ENCODE measurements at regions not wholly inside any gene's neighbourhood (a gene's known extent, or its start where the extent isn't known, plus 50 kb on each side); places are given as distances from the start of the nearest gene placed in this dataset.

DNA sequence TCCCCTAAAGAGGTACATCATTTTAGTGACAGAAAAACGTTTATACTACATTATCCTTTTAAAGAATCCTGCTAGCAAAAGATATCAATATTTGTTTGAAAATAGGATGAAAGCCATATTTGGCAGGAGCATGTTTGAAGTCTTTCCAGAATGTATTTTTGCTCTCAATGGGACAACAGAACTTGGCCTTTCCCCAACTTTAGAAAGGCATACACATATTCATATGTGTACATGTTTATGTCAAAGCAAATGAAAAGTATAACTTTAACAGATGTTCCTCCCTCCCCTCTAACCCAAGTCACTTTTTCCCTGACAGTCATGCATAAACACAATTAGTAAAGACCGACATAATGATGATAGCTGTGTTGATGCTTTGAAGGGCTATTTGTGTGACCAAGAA, 427.8 kb upstream of the CDH6 start:
- Histone ChIP-seq H2AFZ (ENCODE audit: low read length) (no peak overlapping the region), H3K14ac (ENCODE audit: insufficient read length) (no peak overlapping the region), H3K4me3 (ENCODE audit: extremely low read depth in 1 of 4, insufficient read depth in 2 of 4, low read depth in 3 of 4, low read length in 4 of 4) (no peak overlapping the region), H3K9me3 (ENCODE audit: insufficient read depth in 2 of 2, low read depth in 1 of 2, low read length in 1 of 2) (no peaks in the 10 kb centered on the region), H3K23me2 (ENCODE audit: low read depth, low read length) (no peaks in the 10 kb centered on the region), H2BK15ac (ENCODE audit: low read length) (no peak overlapping the region), H2BK120ac (replicated peaks; ENCODE audit: low read depth, low read length) (no peak overlapping the region), H3K56ac (replicated peaks; ENCODE audit: insufficient read length, low read depth, low read length) (no peak overlapping the region), H3K4ac (replicated peaks; ENCODE audit: insufficient read length, low read depth, low read length) (no peak overlapping the region), H2BK5ac (ENCODE audit: low read depth, low read length) (no peak overlapping the region), H3K18ac (ENCODE audit: extremely low read depth, low read length) (no peak overlapping the region), H3K36me3 (ENCODE audit: control insufficient read depth in 2 of 4, insufficient read depth in 4 of 4, low read length in 3 of 4) (no peaks in the 10 kb centered on the region), H2BK20ac (ENCODE audit: low read length) (no peak overlapping the region), H2BK12ac (ENCODE audit: low read depth, low read length) (no peak overlapping the region), H3K23ac (ENCODE audit: insufficient read length) (no peak overlapping the region), H4K20me1 (replicated peaks in 1 of 2; ENCODE audit: control insufficient read depth in 1 of 2, insufficient read depth in 2 of 2, low read length in 2 of 2) (no peaks in the 10 kb centered on the region), H3K79me1 (ENCODE audit: low read depth, low read length) (no peaks in the 10 kb centered on the region), H3K9ac (replicated peaks in 1 of 4; ENCODE audit: extremely low read depth in 1 of 4, low read depth in 3 of 4, low read length in 3 of 4) (no peak overlapping the region), H3K79me2 (ENCODE audit: control insufficient read depth in 1 of 2, insufficient read depth in 2 of 2, low read length in 2 of 2) (no peaks in the 10 kb centered on the region), H3K27me3 (replicated peaks in 1 of 4; ENCODE audit: control insufficient read depth in 3 of 4, extremely low read depth in 1 of 4, insufficient read depth in 3 of 4, low read length in 3 of 4) (peaks cover 0 to 1% (median 0%) of the 10 kb centered on the region in 4 experiments; a peak in 1 of 7 replicates), H2AK5ac (ENCODE audit: low read depth, low read length) (no peak overlapping the region), H3K4me2 (ENCODE audit: insufficient read depth in 1 of 2, low read depth in 2 of 2, low read length in 2 of 2) (no peak overlapping the region), H4K5ac (ENCODE audit: insufficient read length, low read depth, low read length) (no peak overlapping the region), H4K91ac (replicated peaks; ENCODE audit: insufficient read length, low read length) (no peak overlapping the region), H3K4me1 (replicated peaks in 1 of 4; ENCODE audit: control insufficient read depth in 3 of 4, insufficient read depth in 4 of 4, low read length in 3 of 4) (no peaks in the 10 kb centered on the region; a peak in 1 of 7 replicates), H3K27ac (ENCODE audit: low read depth, low read length) (no peak overlapping the region), H4K8ac (ENCODE audit: extremely low read depth, insufficient read depth, low read length) (no peak overlapping the region)
- FAIRE-seq (no peak), DNase-seq (ENCODE audit: low read depth in 1 of 2, low spot score in 2 of 2) (no peak)
- POLR2A ChIA-PET (ENCODE audit: partially characterized antibody): no interaction called here
- WGBS, 2 experiments (ENCODE audit: extremely low coverage in 1 of 2, insufficient coverage in 1 of 2, insufficient read length in 1 of 2, insufficient replicate concordance in 2 of 2, low coverage in 1 of 2, low lambda C conversion rate in 2 of 2, missing lambda C conversion rate in 1 of 2): 83% methylated on average over 2 of the region's 2 CpGs; no CpG with 5 or more reads in 1 of the 2 experiments
- no peak for TF ChIP-seq ZNF274 (IDR thresholded peaks at IDR 0.05; ENCODE audit: borderline replicate concordance, extremely low read depth, low read length)
- CTCF ChIA-PET (ENCODE audit: partially characterized antibody): interaction anchor here (1.2 to 1.9 kb wide), 2 partner anchors 7 to 421 kb away, joined by 5 to 6 read pairs; no protein-coding TSS in a partner anchor

All from H1 (cell line).